Natural killer cell (primary cell): ENCODE measurements at regions not wholly inside any gene's neighbourhood (a gene's known extent, or its start where the extent isn't known, plus 50 kb on each side); places are given as distances from the start of the nearest gene placed in this dataset.

Source experiments
- ATAC-seq, 3 donors: fragments of 150-1000 bp in 2 of 3; fragments of 200-7000 bp in 1 of 3; cut with Tn5 transposase; 1 replicate in 1 of 3; 2 replicates in 2 of 3; pipeline ENCODE4 v1.10.0; 2021; ENCODE audit warnings: mild to moderate bottlenecking in 2 of 3, moderate library complexity in 2 of 3
- DNase-seq, 2 donors: peaks; one replicate each; pipeline versions ENCODE4 v3.0.0 to v3.0.0-alpha.2; 2013 to 2021; ENCODE audit warnings: mixed read lengths in 1 of 2
- H3K27ac ChIP-seq: one replicate; pipeline ENCODE4 v1.5.1; 2013; ENCODE audit warnings: mild to moderate bottlenecking, low read length
- H3K27me3 ChIP-seq: one replicate; pipeline ENCODE4 v1.6.1; 2013; ENCODE audit warnings: low read length; ENCODE audit not compliant: control insufficient read depth, insufficient read depth
- H3K36me3 ChIP-seq: one replicate; pipeline ENCODE4 v1.6.1; 2013; ENCODE audit warnings: low read length; ENCODE audit not compliant: control insufficient read depth, insufficient read depth
- H3K4me1 ChIP-seq: one replicate; pipeline ENCODE4 v1.6.1; 2013; ENCODE audit warnings: low read length; ENCODE audit not compliant: control insufficient read depth, insufficient read depth
- H3K4me3 ChIP-seq: one replicate; pipeline ENCODE4 v1.5.1; 2013; ENCODE audit warnings: low read length
- H3K9me3 ChIP-seq: one replicate; pipeline ENCODE4 v1.6.1; 2013; ENCODE audit warnings: low read length; ENCODE audit not compliant: control insufficient read depth, insufficient read depth
- H3K27ac Mint-ChIP-seq, 2 donors: one replicate each; pipeline ENCODE4 v1.8.0; 2022; ENCODE audit warnings: mild to moderate bottlenecking in 2 of 2, mixed read lengths in 2 of 2, moderate library complexity in 1 of 2
- H3K27me3 Mint-ChIP-seq, 2 donors: one replicate each; pipeline ENCODE4 v1.8.0; 2022; ENCODE audit warnings: low read depth in 2 of 2, mixed read lengths in 2 of 2
- H3K36me3 Mint-ChIP-seq: one replicate; pipeline ENCODE4 v1.8.0; 2022; ENCODE audit warnings: mixed read lengths
- H3K4me1 Mint-ChIP-seq, 2 donors: one replicate each; pipeline ENCODE4 v1.8.0; 2022; ENCODE audit warnings: mixed read lengths in 2 of 2
- H3K4me3 Mint-ChIP-seq: one replicate; pipeline ENCODE4 v1.8.0; 2022; ENCODE audit warnings: mild to moderate bottlenecking, moderate library complexity, mixed read lengths
- H3K9me3 Mint-ChIP-seq, 2 donors: one replicate each; pipeline ENCODE4 v1.8.0; 2022; ENCODE audit warnings: mixed read lengths in 2 of 2
- CTCF ChIP-seq: fragments of 200-600 bp; IDR thresholded peaks from one replicate; pipeline ENCODE4 v1.8.0; 2022; ENCODE audit warnings: antibody characterized with exemption
- WGBS: methylation state at CpG from one replicate; pipeline ENCODE4 v1.1.7; 2013; ENCODE audit warnings: missing lambda C conversion rate; ENCODE audit not compliant: insufficient coverage; 5-methylcytosine and 5-hydroxymethylcytosine counted together
- intact Hi-C: fragments of 100-400 bp; cut with micrococcal nuclease; formaldehyde crosslinking; loops from one replicate; pipeline ENCODE4 v1.14.2; 2022

- no peak for DNase-seq
- peaks cover 10% of the 10 kb centered on the region for H3K36me3 Mint-ChIP-seq
- H3K27me3 Mint-ChIP-seq: no peaks in the 10 kb centered on the region
- ATAC-seq: no peak
- Histone ChIP-seq H3K27me3 (no peaks in the 10 kb centered on the region), H3K4me1 (no peaks in the 10 kb centered on the region), H3K4me3 (no peak overlapping the region), H3K27ac (no peak overlapping the region), H3K36me3 (no peaks in the 10 kb centered on the region), H3K9me3 (no peaks in the 10 kb centered on the region)
- no peak overlapping the region for H3K4me3 Mint-ChIP-seq
- intact Hi-C loops: no loop called here
- no peak for TF ChIP-seq CTCF
- WGBS: 88% methylated on average over 2 of the region's 2 CpGs
- H3K27ac Mint-ChIP-seq: no peak overlapping the region
- H3K9me3 Mint-ChIP-seq: peaks cover 2 to 6% of the 10 kb centered on the region in 2 donors
- no peaks in the 10 kb centered on the region for H3K4me1 Mint-ChIP-seq
These were observed 102.6 kb downstream of the C6orf118 start for GRCh38 chr6:165206798-165207197.

GRCh38 chr6:165205632-165206031 lies 103.8 kb downstream of the C6orf118 start:
- Histone ChIP-seq H3K4me3 (no peak overlapping the region), H3K36me3 (no peaks in the 10 kb centered on the region), H3K27me3 (no peaks in the 10 kb centered on the region), H3K9me3 (no peaks in the 10 kb centered on the region), H3K27ac (no peak overlapping the region), H3K4me1 (no peaks in the 10 kb centered on the region)
- Mint-ChIP-seq H3K4me1 (no peaks in the 10 kb centered on the region), H3K27me3 (no peaks in the 10 kb centered on the region), H3K36me3 (peaks cover 10% of the 10 kb centered on the region), H3K4me3 (no peak overlapping the region), H3K9me3 (peaks cover 4 to 6% of the 10 kb centered on the region in 2 donors), H3K27ac (no peak overlapping the region)
- DNase-seq (no peak), ATAC-seq (no peak)
- no peak for TF ChIP-seq CTCF
- intact Hi-C loops: no loop called here
- WGBS: 79% methylated on average over 2 of the region's 2 CpGs

DNA sequence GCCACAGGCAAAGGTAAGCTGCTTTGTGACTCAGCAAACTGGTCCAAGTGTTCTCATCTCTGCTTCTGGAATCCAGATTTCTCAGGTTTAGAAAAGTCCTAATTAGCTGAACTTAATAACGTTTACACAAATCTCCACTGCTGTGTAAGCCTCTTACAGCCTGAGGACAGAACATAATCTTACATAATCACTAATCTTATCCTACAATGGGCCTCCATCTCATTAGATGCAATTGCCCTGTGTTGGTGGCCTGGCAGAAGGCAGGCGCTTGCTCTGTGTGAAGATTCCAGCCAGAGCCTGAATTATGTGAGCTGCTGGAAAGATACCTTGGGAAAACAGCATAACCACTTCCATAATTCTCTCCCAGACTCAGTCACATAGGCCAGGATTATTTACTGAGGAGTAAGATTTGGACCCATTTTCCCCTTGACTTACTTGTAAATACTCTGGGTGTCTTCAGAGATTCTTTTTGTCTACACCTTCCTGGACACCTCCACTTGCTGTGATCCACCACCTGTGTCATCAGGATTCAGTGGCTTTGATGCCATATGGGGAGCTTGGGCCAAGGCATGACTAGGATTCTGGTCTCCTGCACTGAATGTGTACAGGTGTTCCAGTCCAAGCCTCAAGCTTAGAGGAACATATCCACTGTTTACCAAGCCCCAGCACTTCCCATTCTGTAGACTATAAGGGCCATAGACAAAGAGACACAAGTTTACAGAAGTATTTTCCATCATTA lies 104.4 kb downstream of the C6orf118 start:
- H3K4me1 Mint-ChIP-seq: no peaks in the 10 kb centered on the region
- Histone ChIP-seq H3K27ac (no peak overlapping the region), H3K4me3 (no peak overlapping the region), H3K27me3 (no peaks in the 10 kb centered on the region), H3K9me3 (no peaks in the 10 kb centered on the region), H3K36me3 (no peaks in the 10 kb centered on the region), H3K4me1 (no peaks in the 10 kb centered on the region)
- WGBS: 95% methylated on average over 2 of the region's 2 CpGs
- intact Hi-C loops: no loop called here
- no peak overlapping the region for H3K27ac Mint-ChIP-seq
- ATAC-seq (no peak), DNase-seq (no peak)
- TF ChIP-seq CTCF: no peak
- no peak overlapping the region for H3K4me3 Mint-ChIP-seq
- H3K9me3 Mint-ChIP-seq: peaks cover 8 to 10% of the 10 kb centered on the region in 2 donors
- peaks cover 10% of the 10 kb centered on the region for H3K36me3 Mint-ChIP-seq
- H3K27me3 Mint-ChIP-seq: no peaks in the 10 kb centered on the region

DNA sequence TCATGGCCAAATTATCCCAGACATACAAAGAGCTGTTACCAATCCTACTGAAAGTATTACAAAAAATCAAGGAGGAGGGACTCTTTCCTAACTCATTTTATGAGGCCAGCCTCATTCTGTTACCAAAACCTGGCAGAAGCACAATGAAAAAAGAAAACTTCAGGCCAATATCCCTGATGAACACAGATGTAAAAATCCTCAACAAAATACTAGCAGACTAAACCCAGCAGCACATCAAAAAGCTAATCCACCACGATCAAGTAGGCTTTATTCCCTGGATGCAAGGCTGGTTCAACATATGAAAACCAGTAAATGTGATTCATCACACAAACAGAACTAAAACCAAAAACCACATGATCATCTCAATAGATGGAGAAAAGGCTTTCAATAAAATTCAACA lies 109.2 kb downstream of the C6orf118 start:
- Mint-ChIP-seq H3K4me3 (no peak overlapping the region), H3K27me3 (no peaks in the 10 kb centered on the region), H3K27ac (no peak overlapping the region), H3K9me3 (peaks cover 8 to 11% of the 10 kb centered on the region in 2 donors), H3K4me1 (no peaks in the 10 kb centered on the region), H3K36me3 (peaks cover 10% of the 10 kb centered on the region)
- Histone ChIP-seq H3K4me1 (no peaks in the 10 kb centered on the region), H3K9me3 (peaks cover 4% of the 10 kb centered on the region), H3K4me3 (no peak overlapping the region), H3K27ac (no peak overlapping the region), H3K36me3 (no peaks in the 10 kb centered on the region), H3K27me3 (no peaks in the 10 kb centered on the region)
- ATAC-seq (no peak), DNase-seq (no peak)
- WGBS: 63% methylated on average over 1 of the region's 1 CpG
- intact Hi-C loops: no loop called here
- TF ChIP-seq CTCF: no peak
